OCI-M1 (cell line): ENCODE measurements at regions not wholly inside any gene's neighbourhood (a gene's known extent, or its start where the extent isn't known, plus 50 kb on each side); places are given as distances from the start of the nearest gene placed in this dataset.

ENCODE experiments used
- DNase-seq: peaks from one replicate; lab custom pipeline; 2025; lab: John Stamatoyannopoulos, UW

- DNase-seq, result no peak
Observed at GRCh38 chr6:99138445-99138844, 190.7 kb upstream of the FBXL4 start.

- no peak for DNase-seq
Observed at GRCh38 chr6:99137314-99137713, 189.6 kb upstream of the FBXL4 start.

DNA sequence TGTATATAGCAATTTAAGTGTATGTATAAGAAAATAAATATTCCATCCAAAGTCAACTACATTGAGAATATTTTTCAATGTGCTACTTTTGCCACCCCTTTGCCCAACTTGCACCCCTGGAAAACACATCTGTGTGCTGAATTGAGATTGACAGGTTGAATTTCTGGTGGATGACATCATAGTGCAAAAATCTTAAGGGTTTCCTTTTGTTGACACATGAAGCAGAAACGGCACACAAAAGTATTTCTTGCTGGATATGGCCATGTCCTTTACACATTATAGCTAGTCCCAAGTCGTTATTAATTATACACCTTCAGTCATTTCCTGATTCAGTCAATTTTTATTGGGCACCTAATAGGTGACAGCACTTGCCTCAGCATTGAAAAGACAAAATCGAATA is 188.7 kb upstream of the FBXL4 start:
- DNase-seq, result no peak

- DNase-seq, result no peak
Observed at GRCh38 chr6:99132026-99132635, 184.4 kb upstream of the FBXL4 start.

DNA sequence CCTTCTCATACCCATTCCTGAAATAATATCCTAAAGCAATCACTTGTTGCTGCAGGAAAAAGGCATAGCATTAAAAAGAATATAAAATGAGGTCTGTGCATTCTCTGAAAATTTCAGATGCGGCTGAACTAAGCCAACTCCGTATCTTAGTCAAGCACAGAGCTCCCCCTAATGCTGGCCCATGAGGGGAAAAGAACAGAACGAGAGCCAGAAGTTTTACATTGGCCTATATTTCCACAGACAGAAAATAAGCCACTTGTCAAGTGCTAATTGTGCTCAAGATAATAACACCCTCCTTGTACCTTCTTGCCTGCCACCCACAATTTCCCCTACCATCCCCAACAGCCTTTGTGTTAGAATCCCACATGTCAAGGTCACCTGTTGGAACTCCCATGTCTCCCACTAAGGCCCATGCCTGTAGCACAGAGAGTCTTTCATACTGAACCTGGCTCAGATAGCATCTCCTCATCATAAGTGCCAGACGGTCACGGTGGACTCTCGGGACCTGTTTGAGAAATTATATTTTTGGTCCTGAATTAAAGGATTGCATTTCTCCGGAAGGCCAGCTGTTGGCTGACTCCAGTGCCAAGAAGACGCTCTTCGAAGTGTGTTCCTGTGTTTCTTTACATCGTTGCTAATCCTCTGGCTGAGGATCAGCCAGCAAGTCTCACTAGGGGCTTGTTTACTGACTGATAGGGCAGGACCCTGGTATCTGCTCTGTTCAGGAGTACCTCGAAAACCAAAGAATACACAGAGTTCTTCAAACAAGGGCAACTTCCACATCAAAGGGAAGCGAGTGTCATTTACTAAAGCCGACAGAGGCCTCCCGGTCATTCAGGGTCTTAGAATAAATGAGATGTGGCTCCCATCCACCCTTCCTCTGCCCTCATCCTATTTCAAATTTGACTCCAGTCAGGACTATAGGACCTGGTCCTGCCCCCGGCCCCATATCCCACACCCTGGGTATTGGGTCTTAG is 183.4 kb upstream of the FBXL4 start:
- DNase-seq, result peak; percentile 21

GRCh38 chr6:99129835-99130234 is 182.1 kb upstream of the FBXL4 start:
- DNase-seq, result no peak

DNA sequence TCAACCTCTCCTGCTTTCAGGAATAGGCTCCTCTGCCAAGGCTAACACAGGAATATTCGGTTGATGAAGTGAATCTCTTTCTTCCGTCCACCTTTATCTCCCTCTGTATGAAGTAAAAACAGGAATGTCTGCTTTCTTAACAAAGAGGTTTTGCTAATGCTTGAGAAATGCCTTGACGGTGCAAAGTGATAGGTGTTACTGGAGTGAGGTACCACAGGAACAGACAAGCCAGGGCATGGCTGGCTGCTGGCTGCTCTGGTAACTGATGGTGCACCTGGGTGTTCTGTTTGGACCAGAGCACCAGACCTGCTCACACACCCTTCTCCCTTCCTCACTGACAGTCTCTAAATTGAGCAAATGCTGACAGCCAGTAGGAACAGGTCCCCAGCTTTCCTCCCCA is 174.0 kb upstream of the FBXL4 start:
- no peak for DNase-seq

GRCh38 chr6:99120641-99121040 is 172.9 kb upstream of the FBXL4 start:
- DNase-seq, result no peak

- peak; percentile 79 for DNase-seq
Observed at GRCh38 chr6:99119109-99120031, 171.6 kb upstream of the FBXL4 start.

GRCh38 chr6:99114769-99115406 is 167.1 kb upstream of the FBXL4 start:
- no peak for DNase-seq

DNA sequence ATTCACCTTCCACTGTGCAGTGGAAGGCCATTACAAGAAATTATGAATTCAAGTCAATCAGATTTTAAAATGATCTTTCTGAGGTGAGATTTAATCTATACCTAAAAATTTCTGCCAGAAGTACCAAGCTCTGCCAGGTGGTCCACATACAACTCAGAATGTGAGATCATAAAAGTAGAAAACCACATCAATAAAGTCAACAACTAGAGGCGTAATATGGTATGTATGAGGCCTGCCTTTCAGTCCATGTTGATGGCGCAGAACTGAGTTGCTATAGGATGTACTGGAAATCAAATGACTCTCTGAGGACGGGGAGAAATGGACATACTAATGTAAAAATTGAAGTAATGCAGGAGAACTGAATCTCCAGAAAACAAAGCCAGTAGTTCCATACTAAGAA is 163.8 kb upstream of the FBXL4 start:
- no peak for DNase-seq

DNA sequence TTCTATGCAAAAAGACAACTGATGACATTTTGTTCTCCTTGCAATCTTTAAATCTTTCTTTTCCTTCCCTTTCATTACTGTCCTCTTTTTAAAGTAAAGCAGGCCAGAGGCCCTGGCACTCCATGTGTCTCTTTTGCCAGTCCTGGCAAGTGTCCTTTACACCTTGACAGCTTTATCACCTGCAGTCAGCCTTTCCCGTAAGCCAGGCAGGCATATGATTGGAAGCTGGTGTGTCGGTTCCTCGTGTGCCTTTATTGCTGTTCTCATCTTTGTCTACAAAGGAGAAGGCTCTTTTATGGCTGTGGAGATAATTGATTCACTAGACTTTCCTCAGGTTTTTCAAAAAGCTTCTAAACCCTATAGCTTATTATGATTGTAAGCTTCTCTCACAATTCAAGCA is 162.3 kb upstream of the FBXL4 start:
- no peak for DNase-seq

- DNase-seq, result no peak
Observed at GRCh38 chr6:99104218-99104617, 156.5 kb upstream of the FBXL4 start.

GRCh38 chr6:99099243-99099642 is 151.5 kb upstream of the FBXL4 start:
- DNase-seq, result no peak

GRCh38 chr6:99096170-99096569 is 148.4 kb upstream of the FBXL4 start:
- no peak for DNase-seq

GRCh38 chr6:99093456-99094190 is 145.9 kb upstream of the FBXL4 start:
- no peak for DNase-seq

- DNase-seq, result no peak
Observed at GRCh38 chr6:99092461-99092860, 144.7 kb upstream of the FBXL4 start.

DNA sequence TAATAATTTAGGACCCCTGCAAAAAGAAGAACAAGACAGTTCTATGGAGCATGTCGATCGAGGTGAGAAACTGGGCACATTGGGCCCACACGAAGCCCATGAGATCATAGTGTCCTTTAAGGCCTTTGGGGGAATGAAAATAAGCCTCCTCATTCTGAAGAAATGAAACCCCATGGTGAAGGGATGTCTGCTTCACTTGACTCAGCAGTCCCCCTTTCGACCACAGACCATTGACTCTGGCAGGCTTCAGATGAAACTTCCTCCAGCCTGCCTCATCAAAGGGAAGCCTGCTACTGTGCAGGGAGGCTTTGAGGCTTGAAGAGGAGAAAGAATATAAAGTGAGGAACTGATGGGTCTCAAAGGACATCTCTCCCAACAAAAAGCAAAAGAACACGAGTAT is 144.2 kb upstream of the FBXL4 start:
- DNase-seq, result no peak

DNA sequence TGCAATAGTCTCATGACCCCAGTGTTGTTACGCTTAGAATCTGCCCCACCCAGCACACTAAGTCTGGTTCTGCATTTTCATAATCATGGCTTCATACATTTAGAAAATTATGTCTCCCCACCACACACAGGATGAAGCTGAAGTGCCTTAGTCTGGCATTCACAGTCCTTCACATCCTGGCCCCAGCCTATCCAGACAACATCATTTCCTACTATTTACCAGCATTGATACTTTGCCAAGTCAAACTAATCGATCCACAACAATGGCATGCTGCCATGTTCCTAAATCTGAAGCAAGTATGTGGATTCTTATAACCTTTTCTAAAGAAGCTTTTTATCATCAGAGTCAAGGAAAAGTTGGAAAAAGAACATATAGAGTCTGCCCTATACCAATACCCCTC is 132.4 kb upstream of the FBXL4 start:
- DNase-seq, result no peak

DNA sequence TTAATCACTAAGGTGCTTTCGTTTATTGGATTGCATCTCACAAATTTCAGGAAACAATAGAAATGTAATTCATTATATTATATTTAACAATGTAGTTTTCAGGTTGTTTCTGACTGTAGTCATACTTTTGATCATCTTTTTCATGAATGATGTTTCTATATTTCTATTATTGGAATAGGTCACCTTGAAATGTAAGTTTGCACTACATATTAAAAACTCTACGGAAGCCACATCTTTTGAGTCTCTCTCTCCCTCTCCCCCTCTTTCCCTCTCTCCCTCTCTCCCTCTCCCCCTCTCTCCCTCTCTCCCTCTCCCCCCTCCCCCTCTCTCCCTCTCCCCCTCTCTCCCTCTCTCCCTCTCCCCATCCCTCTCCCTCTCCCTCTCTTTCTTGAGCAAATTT is 131.3 kb upstream of the FBXL4 start:
- no peak for DNase-seq

DNA sequence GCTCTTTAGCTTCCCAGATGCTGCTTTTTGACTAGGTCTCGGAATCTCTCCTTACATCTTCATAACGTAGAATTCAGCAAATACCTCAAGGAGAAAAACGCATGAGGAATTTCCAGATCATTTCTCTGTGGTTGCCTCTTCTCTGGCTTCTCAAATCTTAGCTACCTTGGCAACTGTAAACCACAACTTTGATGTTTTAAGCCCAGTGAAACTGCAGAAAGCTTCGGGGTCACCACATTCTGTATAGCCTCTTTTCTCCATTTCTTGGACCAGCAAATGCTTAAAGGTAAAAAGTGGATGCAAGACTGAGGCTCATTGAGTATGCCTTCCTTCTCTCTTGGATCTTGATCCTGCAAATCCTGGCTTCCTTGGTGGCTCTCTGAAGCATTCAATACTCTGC is 125.5 kb upstream of the FBXL4 start:
- DNase-seq, result no peak
